Osteoblast (primary cell): ENCODE measurements at regions not wholly inside any gene's neighbourhood (a gene's known extent, or its start where the extent isn't known, plus 50 kb on each side); places are given as distances from the start of the nearest gene placed in this dataset.

ENCODE experiments used
- DNase-seq: peaks from one replicate; pipeline ENCODE4 v3.0.0; 2011; ENCODE audit warnings: low spot score, mixed read lengths; ENCODE audit not compliant: insufficient read length; ENCODE audit errors: missing footprints
- H2AFZ ChIP-seq: 2 replicates; pipeline ENCODE4 v1.6.0; 2011; ENCODE audit warnings: mild to moderate bottlenecking, low read length
- H3K27ac ChIP-seq: 2 replicates; pipeline ENCODE4 v1.5.1; 2011; ENCODE audit warnings: mild to moderate bottlenecking, low read depth, low read length, moderate library complexity
- H3K27me3 ChIP-seq: 2 replicates; pipeline ENCODE4 v1.6.0; 2012; ENCODE audit warnings: mild to moderate bottlenecking, control low read depth, inconsistent platforms, low read length, moderate library complexity; ENCODE audit not compliant: insufficient read depth
- H3K36me3 ChIP-seq: 2 replicates; pipeline ENCODE4 v1.5.1; 2011; ENCODE audit warnings: mild to moderate bottlenecking, low read length, control low read depth, moderate library complexity; ENCODE audit not compliant: insufficient read depth
- H3K4me1 ChIP-seq: 2 replicates; pipeline ENCODE4 v1.5.1; 2011; ENCODE audit warnings: mild to moderate bottlenecking, low read length, control low read depth, moderate library complexity; ENCODE audit not compliant: insufficient read depth
- H3K4me2 ChIP-seq: 2 replicates; pipeline ENCODE4 v1.6.0; 2011; ENCODE audit warnings: mild to moderate bottlenecking, low read length; ENCODE audit not compliant: insufficient read depth
- H3K4me3 ChIP-seq: fragments of 200-600 bp; sonication (generic); 3 replicates; pipeline ENCODE4 v1.5.1; 2012; ENCODE audit warnings: mild to moderate bottlenecking, low read length, inconsistent platforms; ENCODE audit not compliant: insufficient read depth
- H3K79me2 ChIP-seq: 2 replicates; pipeline ENCODE4 v1.6.0; 2012; ENCODE audit warnings: mild to moderate bottlenecking, low read length, control low read depth, inconsistent platforms; ENCODE audit not compliant: insufficient read depth
- H3K9me3 ChIP-seq: 2 replicates; pipeline ENCODE4 v1.5.1; 2011; ENCODE audit warnings: low read depth, low read length, control low read depth
- H4K20me1 ChIP-seq: 2 replicates; pipeline ENCODE4 v1.6.0; 2012; ENCODE audit warnings: mild to moderate bottlenecking, low read length, control low read depth; ENCODE audit not compliant: insufficient read depth
- TF ChIP-seq, protein P1 (sequence below): IDR thresholded peaks from 2 replicates; pipeline ENCODE4 v1.5.1; 2011; ENCODE audit warnings: mild to moderate bottlenecking, low read depth, low read length, moderate library complexity; ENCODE audit errors: extremely low read depth

GRCh38 chr11:15780382-15780781, 576.0 kb downstream of the SOX6 start:
- DNase-seq, result no peak
- H3K4me3 ChIP-seq, result no peak overlapping the region
- no peak overlapping the region for H2AFZ ChIP-seq
- H4K20me1 ChIP-seq, result no peaks in the 10 kb centered on the region
- TF ChIP-seq, protein P1, sequence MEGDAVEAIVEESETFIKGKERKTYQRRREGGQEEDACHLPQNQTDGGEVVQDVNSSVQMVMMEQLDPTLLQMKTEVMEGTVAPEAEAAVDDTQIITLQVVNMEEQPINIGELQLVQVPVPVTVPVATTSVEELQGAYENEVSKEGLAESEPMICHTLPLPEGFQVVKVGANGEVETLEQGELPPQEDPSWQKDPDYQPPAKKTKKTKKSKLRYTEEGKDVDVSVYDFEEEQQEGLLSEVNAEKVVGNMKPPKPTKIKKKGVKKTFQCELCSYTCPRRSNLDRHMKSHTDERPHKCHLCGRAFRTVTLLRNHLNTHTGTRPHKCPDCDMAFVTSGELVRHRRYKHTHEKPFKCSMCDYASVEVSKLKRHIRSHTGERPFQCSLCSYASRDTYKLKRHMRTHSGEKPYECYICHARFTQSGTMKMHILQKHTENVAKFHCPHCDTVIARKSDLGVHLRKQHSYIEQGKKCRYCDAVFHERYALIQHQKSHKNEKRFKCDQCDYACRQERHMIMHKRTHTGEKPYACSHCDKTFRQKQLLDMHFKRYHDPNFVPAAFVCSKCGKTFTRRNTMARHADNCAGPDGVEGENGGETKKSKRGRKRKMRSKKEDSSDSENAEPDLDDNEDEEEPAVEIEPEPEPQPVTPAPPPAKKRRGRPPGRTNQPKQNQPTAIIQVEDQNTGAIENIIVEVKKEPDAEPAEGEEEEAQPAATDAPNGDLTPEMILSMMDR, result no peak
- no peaks in the 10 kb centered on the region for H3K9me3 ChIP-seq
- peaks cover 3% of the 10 kb centered on the region for H3K27me3 ChIP-seq
- H3K4me2 ChIP-seq, result no peak overlapping the region
- no peaks in the 10 kb centered on the region for H3K79me2 ChIP-seq
- H3K4me1 ChIP-seq, result no peaks in the 10 kb centered on the region
- no peaks in the 10 kb centered on the region for H3K36me3 ChIP-seq
- H3K27ac ChIP-seq, result no peak overlapping the region

DNA sequence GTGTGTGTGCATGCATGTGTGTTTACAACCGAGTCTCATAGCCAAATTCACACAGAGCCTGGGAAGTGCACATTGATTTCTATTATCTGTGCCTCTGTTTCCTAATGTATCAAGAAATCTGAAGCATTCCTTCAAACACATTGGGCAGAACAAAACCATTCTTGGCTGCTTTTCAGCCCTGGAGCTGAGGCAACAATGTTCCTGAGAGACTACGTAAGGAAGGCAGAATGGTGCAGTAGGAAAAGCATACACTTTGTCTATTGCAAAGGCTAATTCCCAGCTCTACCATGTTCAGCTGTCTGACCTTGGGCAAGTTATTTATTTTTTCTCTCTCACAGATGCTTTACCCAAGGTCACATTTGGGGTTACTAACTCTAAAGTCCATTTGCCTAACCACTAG, 575.5 kb downstream of the SOX6 start:
- no peak overlapping the region for H3K4me2 ChIP-seq
- peaks cover 3% of the 10 kb centered on the region for H3K27me3 ChIP-seq
- H3K4me1 ChIP-seq, result no peaks in the 10 kb centered on the region
- H2AFZ ChIP-seq, result no peak overlapping the region
- H3K27ac ChIP-seq, result no peak overlapping the region
- no peaks in the 10 kb centered on the region for H3K79me2 ChIP-seq
- TF ChIP-seq, protein P1, result no peak
- no peaks in the 10 kb centered on the region for H3K36me3 ChIP-seq
- H3K9me3 ChIP-seq, result no peaks in the 10 kb centered on the region
- H4K20me1 ChIP-seq, result no peaks in the 10 kb centered on the region
- DNase-seq, result no peak
- no peak overlapping the region for H3K4me3 ChIP-seq

DNA sequence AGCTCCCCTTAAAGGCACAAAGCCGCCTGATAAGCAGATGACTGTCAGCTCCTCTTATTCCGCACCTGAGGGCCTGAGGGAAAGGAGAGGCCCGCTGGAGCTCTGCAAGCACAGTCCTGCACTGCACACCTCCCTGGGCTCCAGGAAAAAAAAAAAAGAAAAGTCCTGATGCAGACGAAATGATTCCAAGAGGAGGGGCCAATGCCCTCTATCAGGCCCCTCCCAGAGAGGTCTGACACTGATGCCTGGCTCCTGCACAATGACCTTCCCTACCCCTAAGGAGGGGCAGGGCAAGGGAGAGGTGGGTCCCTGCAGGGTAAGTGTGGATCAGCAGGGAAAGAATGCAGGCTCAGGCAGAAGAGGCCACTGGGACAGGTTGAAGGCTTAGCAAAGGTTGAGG, 572.7 kb downstream of the SOX6 start:
- no peaks in the 10 kb centered on the region for H3K9me3 ChIP-seq
- peaks cover 3% of the 10 kb centered on the region for H3K27me3 ChIP-seq
- H3K27ac ChIP-seq, result no peak overlapping the region
- H3K4me2 ChIP-seq, result no peak overlapping the region
- no peak overlapping the region for H3K4me3 ChIP-seq
- no peaks in the 10 kb centered on the region for H3K4me1 ChIP-seq
- H2AFZ ChIP-seq, result no peak overlapping the region
- TF ChIP-seq, protein P1, result no peak
- no peaks in the 10 kb centered on the region for H3K79me2 ChIP-seq
- H3K36me3 ChIP-seq, result no peaks in the 10 kb centered on the region
- H4K20me1 ChIP-seq, result no peaks in the 10 kb centered on the region
- DNase-seq, result no peak

DNA sequence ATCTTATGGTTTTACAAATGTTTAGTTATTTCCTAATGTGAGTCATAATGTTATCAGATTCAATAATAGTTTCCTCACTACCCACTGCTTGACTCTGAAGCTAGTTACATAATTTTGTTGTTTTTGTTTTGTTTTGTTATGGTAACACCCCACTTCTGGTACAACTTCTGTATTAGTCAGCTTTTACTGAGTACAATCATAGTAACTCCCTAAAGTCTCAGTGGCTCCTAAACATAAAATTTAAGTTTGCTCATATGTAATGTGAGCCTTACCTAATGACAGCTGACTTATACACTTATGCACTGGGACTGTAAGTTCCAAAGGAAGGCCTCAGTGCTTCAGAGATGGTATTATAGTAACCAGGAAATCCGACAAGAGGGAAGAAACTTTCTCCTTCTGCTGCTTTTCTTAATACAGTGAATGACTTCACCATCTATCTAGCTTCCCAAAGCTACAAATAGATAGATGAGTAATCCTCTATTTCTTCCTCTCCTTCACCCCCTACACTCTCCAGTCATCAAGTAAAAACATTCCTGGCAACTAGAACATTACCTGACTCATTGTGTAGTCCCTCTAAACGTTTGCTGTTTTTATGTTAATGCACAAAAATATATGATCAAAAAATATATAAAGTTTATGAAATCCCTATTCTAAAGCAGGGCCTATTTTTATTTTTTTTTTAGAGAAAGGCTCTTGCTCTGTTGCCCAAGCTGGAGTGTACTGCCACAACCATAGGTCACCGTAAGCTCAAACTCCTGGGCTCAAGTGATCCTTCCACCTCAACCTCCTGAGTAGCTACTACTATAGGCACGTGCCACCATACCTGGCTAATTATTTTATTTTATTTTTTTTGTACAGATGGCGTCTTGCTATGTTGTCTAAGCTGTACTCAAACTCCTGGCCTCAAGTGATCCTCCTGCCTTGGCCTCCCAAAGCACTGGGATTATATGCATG, 563.0 kb downstream of the SOX6 start:
- TF ChIP-seq, protein P1, result no peak
- H3K4me3 ChIP-seq, result no peak overlapping the region
- H3K27ac ChIP-seq, result peak overlapping the region; percentile 87
- peak; percentile 67 for DNase-seq
- H4K20me1 ChIP-seq, result no peaks in the 10 kb centered on the region
- no peaks in the 10 kb centered on the region for H3K36me3 ChIP-seq
- H2AFZ ChIP-seq, result peak overlapping the region; percentile 3
- peak overlapping the region; percentile 53 for H3K4me2 ChIP-seq
- no peaks in the 10 kb centered on the region for H3K9me3 ChIP-seq
- no peaks in the 10 kb centered on the region for H3K79me2 ChIP-seq
- no peaks in the 10 kb centered on the region for H3K27me3 ChIP-seq
- H3K4me1 ChIP-seq, result peaks cover 21% of the 10 kb centered on the region
